ENCODE measurements at regions not wholly inside any gene's neighbourhood (a gene's known extent, or its start where the extent isn't known, plus 50 kb on each side); places are given as distances from the start of the nearest gene placed in this dataset.

DNA sequence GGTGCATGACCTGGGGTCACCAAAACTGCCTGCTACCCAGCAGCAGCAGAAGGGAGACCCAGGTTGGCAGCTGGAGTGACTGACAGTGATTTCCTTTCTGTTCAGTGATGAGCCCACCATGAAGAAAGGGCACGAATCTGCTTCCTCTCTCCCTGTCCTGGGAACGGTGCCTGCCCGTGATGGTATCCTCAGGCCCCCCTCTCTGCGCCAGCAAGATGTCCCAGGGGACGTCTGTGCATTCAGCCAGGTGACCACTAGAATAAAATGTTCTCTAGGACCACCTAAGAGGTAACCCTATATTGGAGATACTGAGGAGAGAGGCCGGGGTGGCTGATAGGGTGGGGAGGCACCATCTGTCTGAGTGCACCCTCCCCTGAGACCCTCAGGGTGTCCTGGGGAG lies 294.7 kb downstream of the QKI start:
- DNase-seq (ENCODE audit: low read depth), result no peak
- TF ChIP-seq, protein P1, sequence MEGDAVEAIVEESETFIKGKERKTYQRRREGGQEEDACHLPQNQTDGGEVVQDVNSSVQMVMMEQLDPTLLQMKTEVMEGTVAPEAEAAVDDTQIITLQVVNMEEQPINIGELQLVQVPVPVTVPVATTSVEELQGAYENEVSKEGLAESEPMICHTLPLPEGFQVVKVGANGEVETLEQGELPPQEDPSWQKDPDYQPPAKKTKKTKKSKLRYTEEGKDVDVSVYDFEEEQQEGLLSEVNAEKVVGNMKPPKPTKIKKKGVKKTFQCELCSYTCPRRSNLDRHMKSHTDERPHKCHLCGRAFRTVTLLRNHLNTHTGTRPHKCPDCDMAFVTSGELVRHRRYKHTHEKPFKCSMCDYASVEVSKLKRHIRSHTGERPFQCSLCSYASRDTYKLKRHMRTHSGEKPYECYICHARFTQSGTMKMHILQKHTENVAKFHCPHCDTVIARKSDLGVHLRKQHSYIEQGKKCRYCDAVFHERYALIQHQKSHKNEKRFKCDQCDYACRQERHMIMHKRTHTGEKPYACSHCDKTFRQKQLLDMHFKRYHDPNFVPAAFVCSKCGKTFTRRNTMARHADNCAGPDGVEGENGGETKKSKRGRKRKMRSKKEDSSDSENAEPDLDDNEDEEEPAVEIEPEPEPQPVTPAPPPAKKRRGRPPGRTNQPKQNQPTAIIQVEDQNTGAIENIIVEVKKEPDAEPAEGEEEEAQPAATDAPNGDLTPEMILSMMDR (IDR thresholded peaks at IDR 0.05; ENCODE audit: low read depth, low read length, missing control alignments), result no peak
- no peak overlapping the region for H3K4me3 ChIP-seq (ENCODE audit: low read depth, low read length)

DNA sequence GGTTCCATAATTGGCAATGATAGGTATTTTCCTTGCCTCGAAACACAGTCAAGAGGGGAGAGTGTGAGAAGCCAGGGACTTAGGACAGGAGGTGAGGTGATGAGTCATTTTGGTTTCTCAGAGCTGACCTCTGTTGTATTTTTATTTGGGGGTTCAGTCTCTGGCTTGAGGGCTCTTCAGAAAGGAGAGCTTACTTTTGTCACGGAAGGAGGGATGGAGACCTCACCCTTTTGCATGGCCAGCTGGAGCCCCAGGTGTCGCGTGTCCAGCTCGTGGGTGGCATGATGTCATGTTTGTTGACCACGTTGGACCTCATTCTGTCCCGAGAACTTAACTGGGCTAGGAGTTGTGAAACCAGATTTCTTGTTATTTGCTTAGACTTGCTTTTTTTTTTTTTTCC lies 293.9 kb downstream of the QKI start:
- TF ChIP-seq, protein P1 (IDR thresholded peaks at IDR 0.05; ENCODE audit: low read depth, low read length, missing control alignments), result no peak
- no peak overlapping the region for H3K4me3 ChIP-seq (ENCODE audit: low read depth, low read length)
- peak; percentile 78 for DNase-seq (ENCODE audit: low read depth)

DNA sequence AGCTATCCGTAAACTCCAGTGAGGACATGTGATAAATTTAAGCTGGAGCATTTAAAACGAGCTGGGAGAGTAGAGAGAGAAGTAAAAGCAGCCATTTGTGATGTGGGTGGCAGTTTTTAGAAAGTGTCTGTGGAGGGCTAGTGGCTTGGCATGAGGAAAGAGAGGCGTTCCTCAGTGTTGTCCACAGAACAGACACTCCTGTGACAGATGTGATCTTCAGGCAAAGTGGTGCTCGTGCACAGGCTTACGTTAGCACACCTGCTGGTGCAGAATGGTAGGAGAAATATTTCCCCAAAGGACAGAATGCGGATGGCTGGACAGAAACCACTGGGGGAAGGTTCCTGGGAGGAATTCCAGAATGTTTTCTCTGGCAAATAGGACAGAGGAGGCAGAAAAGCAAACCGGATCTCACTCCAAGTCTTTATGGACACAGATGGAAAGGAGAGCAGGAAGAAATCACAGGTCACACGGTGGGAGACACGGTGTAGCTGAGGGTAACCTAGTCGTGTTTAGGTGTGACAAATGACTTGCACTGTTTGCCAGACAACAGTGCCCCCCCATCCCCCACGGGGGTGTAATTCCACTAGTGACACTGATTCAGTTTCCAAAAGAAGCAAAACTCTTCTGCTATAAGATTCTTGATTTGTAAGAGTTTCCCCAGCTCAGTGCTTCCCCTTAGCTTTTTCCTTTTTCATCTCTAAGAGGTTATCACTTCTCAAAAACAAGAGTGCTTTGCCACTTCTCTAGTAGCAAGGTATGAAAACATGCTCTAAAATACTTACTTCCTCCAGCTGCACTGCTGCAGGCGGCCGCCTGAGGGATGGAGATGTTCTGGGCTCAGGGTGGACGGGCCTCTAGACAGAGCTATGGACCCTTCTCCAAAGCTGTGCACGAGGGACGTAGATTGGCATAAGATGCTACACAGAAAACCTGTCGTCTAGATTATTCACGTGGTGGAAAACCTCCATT lies 293.2 kb downstream of the QKI start:
- DNase-seq (ENCODE audit: low read depth), result peak; percentile 66
- TF ChIP-seq, protein P1 (IDR thresholded peaks at IDR 0.05; ENCODE audit: low read depth, low read length, missing control alignments), result peak; percentile 63
- H3K4me3 ChIP-seq (ENCODE audit: low read depth, low read length), result no peak overlapping the region

DNA sequence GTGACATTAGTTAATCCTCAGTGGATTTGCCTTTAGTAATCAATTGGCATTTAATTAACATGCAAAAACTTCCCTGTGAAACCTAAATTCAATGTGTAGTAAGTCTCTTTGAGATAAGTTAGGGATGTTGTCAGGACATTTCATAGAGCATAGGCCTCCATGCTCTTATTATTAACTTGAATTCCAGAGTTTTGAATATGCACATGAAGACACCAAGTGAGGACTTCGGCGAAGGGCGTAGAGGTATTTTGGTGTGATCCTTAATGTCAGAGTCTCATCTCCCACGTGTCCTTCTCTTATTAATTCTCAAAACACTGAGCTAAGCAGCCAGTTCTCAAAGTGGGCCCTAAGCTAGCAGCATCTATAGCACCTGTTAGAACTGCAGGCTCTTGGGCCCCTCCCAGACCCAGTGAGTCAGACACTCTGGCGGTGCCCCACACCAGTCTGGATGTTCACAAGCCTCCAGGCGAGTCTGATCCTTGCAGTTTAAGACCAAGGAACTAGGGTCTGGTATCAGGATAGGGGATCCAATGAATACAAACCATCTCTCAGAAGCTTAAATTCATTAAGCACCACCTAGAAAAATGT lies 292.1 kb downstream of the QKI start:
- DNase-seq (ENCODE audit: low read depth), result no peak
- TF ChIP-seq, protein P1 (IDR thresholded peaks at IDR 0.05; ENCODE audit: low read depth, low read length, missing control alignments), result no peak
- no peak overlapping the region for H3K4me3 ChIP-seq (ENCODE audit: low read depth, low read length)

DNA sequence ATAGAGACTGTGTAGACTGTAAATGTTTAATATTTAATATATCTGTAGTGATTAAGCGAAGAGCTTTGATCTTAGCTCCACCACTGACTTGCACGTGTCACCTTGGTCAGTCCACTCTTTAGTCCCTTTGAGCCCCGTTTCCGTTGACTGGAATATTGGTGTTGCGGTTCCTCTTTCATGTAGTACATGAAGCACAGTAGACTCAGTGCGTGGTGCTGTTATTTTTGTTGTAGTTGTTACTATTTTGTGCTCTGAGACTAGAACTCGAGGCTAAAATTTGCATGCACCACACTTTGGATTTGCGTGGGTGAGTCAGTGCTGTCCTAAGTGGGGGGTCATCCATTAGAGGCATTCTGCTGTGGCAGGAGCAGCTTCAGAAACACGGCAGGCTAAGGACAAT lies 291.4 kb downstream of the QKI start:
- TF ChIP-seq, protein P1 (IDR thresholded peaks at IDR 0.05; ENCODE audit: low read depth, low read length, missing control alignments), result no peak
- peak; percentile 94 for DNase-seq (ENCODE audit: low read depth)
- no peak overlapping the region for H3K4me3 ChIP-seq (ENCODE audit: low read depth, low read length)

DNA sequence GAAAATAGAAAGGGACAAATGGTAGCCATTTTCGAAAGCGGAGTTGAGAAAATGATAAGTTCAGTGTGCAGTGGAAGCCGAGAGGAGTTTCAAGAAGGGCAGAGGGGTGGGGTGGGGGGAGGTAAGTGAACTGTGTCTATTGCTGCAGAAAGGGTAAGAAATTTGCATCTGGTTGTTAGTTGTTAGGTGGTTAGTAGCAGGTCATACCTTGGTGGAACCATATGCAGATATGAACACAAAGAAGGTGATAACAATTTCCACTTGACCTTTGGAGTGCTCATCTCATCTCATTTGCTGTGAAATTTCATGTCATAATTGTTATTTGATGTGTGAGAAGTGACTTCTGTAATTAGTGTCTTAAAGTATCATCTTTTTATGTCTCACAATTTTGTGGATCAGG lies 288.2 kb downstream of the QKI start:
- no peak for DNase-seq (ENCODE audit: low read depth)
- no peak overlapping the region for H3K4me3 ChIP-seq (ENCODE audit: low read depth, low read length)
- TF ChIP-seq, protein P1 (IDR thresholded peaks at IDR 0.05; ENCODE audit: low read depth, low read length, missing control alignments), result no peak

Measured in GM12864 (cell line).